ENCODE measurements at regions not wholly inside any gene's neighbourhood (a gene's known extent, or its start where the extent isn't known, plus 50 kb on each side); places are given as distances from the start of the nearest gene placed in this dataset.

- peaks cover 42 to 47% of the 10 kb centered on the region in 2 experiments for H3K4me1 Mint-ChIP-seq
- H3K27me3 Mint-ChIP-seq (ENCODE audit: low read depth) = no peaks in the 10 kb centered on the region
- H3K23ac ChIP-seq (ENCODE audit: insufficient read length, low read depth, low read length) = no peak overlapping the region
- no peaks in the 10 kb centered on the region for H3K79me1 ChIP-seq (ENCODE audit: insufficient read depth, low read depth, low read length, poor library complexity, severe bottlenecking)
- no peak overlapping the region for H2BK15ac ChIP-seq (ENCODE audit: low read depth, low read length)
- H3K18ac ChIP-seq (ENCODE audit: insufficient read length, low read depth, low read length) = no peak overlapping the region
- peaks cover 12% of the 10 kb centered on the region for H3K4me1 ChIP-seq (ENCODE audit: insufficient read depth, low read length)
- H3K4ac ChIP-seq (ENCODE audit: low read depth, low read length) = no peak overlapping the region
- no peak overlapping the region for H4K91ac ChIP-seq (ENCODE audit: insufficient read length, low read depth, low read length)
- H3K27ac ChIP-seq (ENCODE audit: insufficient read length, low read depth, low read length) = peak overlapping the region; percentile 94
- H4K20me1 ChIP-seq (ENCODE audit: control insufficient read depth, insufficient read depth, insufficient read length) = no peaks in the 10 kb centered on the region
- no peak overlapping the region for H3K4me2 ChIP-seq (ENCODE audit: insufficient read depth, insufficient read length, low read length)
- H3T11ph ChIP-seq (ENCODE audit: low read length) = no peak overlapping the region
- no peak overlapping the region for H3K56ac ChIP-seq (ENCODE audit: insufficient read length, low read depth, low read length)
- H2AK5ac ChIP-seq (ENCODE audit: insufficient read length, low read length) = peak overlapping the region; percentile 67
- H2BK5ac ChIP-seq (ENCODE audit: insufficient read length, low read length) = peak overlapping the region; percentile 4
- no peaks in the 10 kb centered on the region for H3K27me3 ChIP-seq (ENCODE audit: insufficient read depth, low read length)
- no peaks in the 10 kb centered on the region for H3K23me2 ChIP-seq (ENCODE audit: insufficient read length, low read depth, low read length, poor library complexity, severe bottlenecking)
- H3K14ac ChIP-seq (ENCODE audit: insufficient read depth, low read length) = no peak overlapping the region
- H4K5ac ChIP-seq (ENCODE audit: insufficient read length, low read depth, low read length) = no peak overlapping the region
- H3K9ac ChIP-seq (ENCODE audit: extremely low read depth, insufficient read length, low read length) = no peak overlapping the region
- WGBS (ENCODE audit: extremely low coverage, insufficient read length, low lambda C conversion rate) = no CpG with 5 or more reads among the region's 3 CpGs
- no peaks in the 10 kb centered on the region for H3K9me3 ChIP-seq (ENCODE audit: control insufficient read depth, low read depth, low read length)
- no peak overlapping the region for H2BK20ac ChIP-seq (ENCODE audit: low read depth, low read length, poor library complexity, severe bottlenecking)
- no peak overlapping the region for H2AFZ ChIP-seq (ENCODE audit: low read length)
- no peak overlapping the region; a peak in 1 of 5 replicates for H3K4me3 Mint-ChIP-seq
- H2BK12ac ChIP-seq (ENCODE audit: insufficient read length, low read depth, low read length) = peak overlapping the region; percentile 97
- H4K8ac ChIP-seq (replicated peaks; ENCODE audit: insufficient read length, low read depth, low read length) = no peak overlapping the region
- peak overlapping the region; percentile 95 to 100 (median 99) for H3K27ac Mint-ChIP-seq
- H3K36me3 Mint-ChIP-seq (ENCODE audit: insufficient read depth in 1 of 3, low read depth in 3 of 3) = peaks cover 10 to 36% (median 22%) of the 10 kb centered on the region in 3 experiments
- no peak overlapping the region for H2BK120ac ChIP-seq (ENCODE audit: low read depth, low read length, poor library complexity, severe bottlenecking)
- no peak for DNase-seq
- no peak for TF ChIP-seq CTCF (conservative IDR thresholded peaks at IDR 0.05)
- peaks cover 2% of the 10 kb centered on the region; the same call in 1 of the 2 replicates for H3K79me2 ChIP-seq (ENCODE audit: insufficient read depth, low read length)
- no peaks in the 10 kb centered on the region; a peak in 1 of 5 replicates for H3K9me3 Mint-ChIP-seq
These were observed 115.6 kb downstream of the LARP7 start for GRCh38 chr4:112752510-112752909.

Measured in H9 (cell line).